Astrocyte (in vitro differentiated cells and primary cell): ENCODE measurements at regions not wholly inside any gene's neighbourhood (a gene's known extent, or its start where the extent isn't known, plus 50 kb on each side); places are given as distances from the start of the nearest gene placed in this dataset.

Experiments used
- DNase-seq: peaks from one replicate; pipeline ENCODE4 v3.0.0-alpha.2; 2010; ENCODE audit warnings: low read depth
- FAIRE-seq: peaks from 2 replicates; lab custom pipeline; 2011; peaks lifted over from hg19 to GRCh38; lab: Jason Lieb, UNC
- H2AFZ ChIP-seq: 2 replicates; pipeline ENCODE4 v1.6.0; 2012; ENCODE audit warnings: low read depth, low read length, inconsistent platforms
- H3K27ac ChIP-seq: 2 replicates; pipeline ENCODE4 v1.5.1; 2011; ENCODE audit warnings: low read depth, low read length, inconsistent platforms
- H3K27me3 ChIP-seq: 2 replicates; pipeline ENCODE4 v1.6.0; 2011; ENCODE audit warnings: low read length, inconsistent platforms; ENCODE audit not compliant: insufficient read depth
- H3K36me3 ChIP-seq: 2 replicates; pipeline ENCODE4 v1.5.1; 2011; ENCODE audit warnings: low read length, inconsistent platforms; ENCODE audit not compliant: insufficient read depth
- H3K4me1 ChIP-seq: 2 replicates; pipeline ENCODE4 v1.5.1; 2011; ENCODE audit warnings: low read length, inconsistent platforms; ENCODE audit not compliant: insufficient read depth
- H3K4me2 ChIP-seq: 2 replicates; pipeline ENCODE4 v1.6.0; 2012; ENCODE audit warnings: low read length, inconsistent platforms
- H3K4me3 ChIP-seq: 2 replicates; pipeline ENCODE4 v1.5.1; 2011; ENCODE audit warnings: low read depth, mild to moderate bottlenecking, low read length, inconsistent platforms; ENCODE audit not compliant: insufficient read depth
- H3K79me2 ChIP-seq: 2 replicates; pipeline ENCODE4 v1.6.0; 2012; ENCODE audit warnings: mild to moderate bottlenecking, low read length, inconsistent platforms; ENCODE audit not compliant: insufficient read depth
- H3K9ac ChIP-seq: 2 replicates; pipeline ENCODE4 v1.6.0; 2012; ENCODE audit warnings: mild to moderate bottlenecking, low read length, inconsistent platforms
- H3K9me3 ChIP-seq: 2 replicates; pipeline ENCODE4 v1.5.1; 2012; ENCODE audit warnings: low read depth, mild to moderate bottlenecking, low read length, inconsistent platforms; ENCODE audit not compliant: insufficient read depth
- H4K20me1 ChIP-seq: 2 replicates; pipeline ENCODE4 v1.6.0; 2012; ENCODE audit warnings: low read length, inconsistent platforms; ENCODE audit not compliant: insufficient read depth
- H3K27ac Mint-ChIP-seq: one replicate; pipeline ENCODE4 v1.8.0; 2021; ENCODE audit warnings: mild to moderate bottlenecking, mixed read lengths; ENCODE audit not compliant: unreplicated experiment
- H3K27me3 Mint-ChIP-seq: one replicate; pipeline ENCODE4 v1.8.0; 2021; ENCODE audit warnings: low read depth, mixed read lengths; ENCODE audit not compliant: unreplicated experiment
- H3K36me3 Mint-ChIP-seq: one replicate; pipeline ENCODE4 v1.8.0; 2021; ENCODE audit warnings: low read depth, mixed read lengths; ENCODE audit not compliant: unreplicated experiment
- H3K4me1 Mint-ChIP-seq: one replicate; pipeline ENCODE4 v1.8.0; 2021; ENCODE audit warnings: low read depth, mixed read lengths; ENCODE audit not compliant: unreplicated experiment
- H3K4me3 Mint-ChIP-seq: one replicate; pipeline ENCODE4 v1.8.0; 2021; ENCODE audit warnings: mild to moderate bottlenecking, moderate library complexity, mixed read lengths; ENCODE audit not compliant: unreplicated experiment
- H3K9me3 Mint-ChIP-seq: one replicate; pipeline ENCODE4 v1.8.0; 2021; ENCODE audit warnings: mild to moderate bottlenecking, mixed read lengths; ENCODE audit not compliant: unreplicated experiment
- CTCF ChIP-seq: IDR thresholded peaks from 2 replicates; pipeline ENCODE4 v1.5.1; 2011; ENCODE audit warnings: low read depth, mild to moderate bottlenecking, inconsistent platforms, low read length, moderate library complexity; ENCODE audit not compliant: insufficient read depth
- EZH2 ChIP-seq: IDR thresholded peaks from 2 replicates; pipeline ENCODE4 v1.6.1; 2012; ENCODE audit warnings: mild to moderate bottlenecking, low read length, inconsistent platforms; ENCODE audit not compliant: insufficient read depth

DNA sequence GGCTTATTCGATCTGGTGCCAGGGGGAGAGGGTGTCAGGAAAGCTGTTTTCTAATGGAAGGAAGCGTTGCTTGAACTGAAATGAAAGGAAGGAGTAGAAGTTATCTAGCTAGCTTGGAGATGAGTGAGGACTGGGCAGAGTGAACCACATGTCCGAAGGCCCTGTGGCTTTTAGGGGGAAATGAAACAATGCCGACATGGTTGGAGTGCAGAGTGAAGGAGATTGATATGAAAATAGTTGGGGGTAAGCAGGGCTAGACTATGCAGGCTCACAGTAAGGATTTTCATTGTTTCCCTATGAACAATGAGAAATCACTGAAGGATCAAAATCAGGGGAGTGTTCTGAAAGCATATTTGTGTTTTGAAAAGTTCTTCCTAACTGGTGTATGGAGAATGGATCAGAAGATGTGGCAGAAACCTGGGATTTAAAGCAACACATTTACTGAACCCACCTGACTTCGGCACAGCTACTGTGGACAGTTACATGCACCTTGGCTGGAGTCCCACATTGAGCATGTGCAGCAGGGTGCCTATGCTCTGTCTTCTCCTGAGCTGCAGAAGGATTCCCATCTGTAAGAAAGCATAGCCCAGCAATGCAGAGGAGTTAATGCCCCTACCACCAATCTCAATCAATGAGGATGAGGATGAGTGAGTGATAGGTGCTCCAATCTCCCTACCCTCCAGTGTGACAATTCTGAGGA, 144.4 kb upstream of the TBCA start:
- peak; percentile 50 for FAIRE-seq
- peaks cover 4% of the 10 kb centered on the region for H3K27me3 Mint-ChIP-seq
- Histone ChIP-seq H3K9me3 (no peaks in the 10 kb centered on the region), H4K20me1 (no peaks in the 10 kb centered on the region), H3K9ac (no peak overlapping the region), H3K79me2 (no peaks in the 10 kb centered on the region), H3K4me1 (no peaks in the 10 kb centered on the region), H2AFZ (no peak overlapping the region), H3K4me2 (no peak overlapping the region), H3K36me3 (no peaks in the 10 kb centered on the region), H3K27ac (no peak overlapping the region), H3K27me3 (peaks cover 2% of the 10 kb centered on the region), H3K4me3 (no peak overlapping the region)
- no peak for DNase-seq
- no peaks in the 10 kb centered on the region for H3K36me3 Mint-ChIP-seq
- TF ChIP-seq CTCF: no peak
- TF ChIP-seq EZH2: no peak
- peaks cover 4% of the 10 kb centered on the region for H3K4me1 Mint-ChIP-seq
- no peak overlapping the region for H3K4me3 Mint-ChIP-seq
- no peak overlapping the region for H3K27ac Mint-ChIP-seq
- H3K9me3 Mint-ChIP-seq: peaks cover 2% of the 10 kb centered on the region

GRCh38 chr5:77915346-77915745, 139.2 kb upstream of the TBCA start:
- TF ChIP-seq CTCF: no peak
- TF ChIP-seq EZH2: no peak
- FAIRE-seq: no peak
- Histone ChIP-seq H3K36me3 (no peaks in the 10 kb centered on the region), H3K4me1 (no peaks in the 10 kb centered on the region), H3K9me3 (no peaks in the 10 kb centered on the region), H3K27ac (no peak overlapping the region), H3K27me3 (peaks cover 10% of the 10 kb centered on the region), H3K9ac (no peak overlapping the region), H4K20me1 (no peaks in the 10 kb centered on the region), H3K4me3 (no peak overlapping the region), H2AFZ (no peak overlapping the region), H3K4me2 (no peak overlapping the region), H3K79me2 (no peaks in the 10 kb centered on the region)
- H3K27ac Mint-ChIP-seq: no peak overlapping the region
- peaks cover 2% of the 10 kb centered on the region for H3K9me3 Mint-ChIP-seq
- H3K4me1 Mint-ChIP-seq: no peaks in the 10 kb centered on the region
- DNase-seq: no peak
- H3K36me3 Mint-ChIP-seq: no peaks in the 10 kb centered on the region
- peaks cover 9% of the 10 kb centered on the region for H3K27me3 Mint-ChIP-seq
- no peak overlapping the region for H3K4me3 Mint-ChIP-seq

DNA sequence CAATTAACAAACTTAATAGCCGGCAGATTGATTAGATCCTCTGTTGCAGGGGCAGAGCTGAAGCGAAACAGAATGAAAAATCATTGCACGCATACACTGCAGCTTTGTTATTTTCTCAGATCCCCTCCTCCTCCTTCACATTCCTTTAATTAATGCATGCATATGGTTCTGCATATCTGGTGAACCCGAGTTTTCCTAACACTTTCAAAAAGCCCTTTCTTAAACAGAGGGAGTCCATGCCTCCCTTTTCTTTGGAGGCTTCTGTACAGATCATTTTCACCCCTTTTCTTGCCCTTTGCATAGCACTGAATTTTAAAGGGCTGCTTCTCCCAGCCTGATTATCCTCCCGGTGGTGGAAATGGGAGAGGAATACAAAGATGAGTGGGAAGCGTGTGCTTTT, 136.6 kb upstream of the TBCA start:
- H3K4me2 ChIP-seq: no peak overlapping the region
- no peak for FAIRE-seq

More for the DNA sequence above, 136.6 kb upstream of the TBCA start:
- H3K9me3 ChIP-seq: no peaks in the 10 kb centered on the region
- H3K27ac ChIP-seq: no peak overlapping the region
- no peak overlapping the region for H3K9ac ChIP-seq
- no peak for TF ChIP-seq EZH2
- TF ChIP-seq CTCF: no peak
- H4K20me1 ChIP-seq: no peaks in the 10 kb centered on the region
- Mint-ChIP-seq H3K4me3 (no peak overlapping the region), H3K4me1 (no peaks in the 10 kb centered on the region), H3K27me3 (peaks cover 10% of the 10 kb centered on the region), H3K9me3 (peaks cover 2% of the 10 kb centered on the region), H3K27ac (no peak overlapping the region), H3K36me3 (no peaks in the 10 kb centered on the region)
- no peak for DNase-seq
- no peaks in the 10 kb centered on the region for H3K36me3 ChIP-seq
- peaks cover 10% of the 10 kb centered on the region for H3K27me3 ChIP-seq
- H3K4me1 ChIP-seq: no peaks in the 10 kb centered on the region
- H2AFZ ChIP-seq: no peak overlapping the region
- H3K4me3 ChIP-seq: no peak overlapping the region
- no peaks in the 10 kb centered on the region for H3K79me2 ChIP-seq
